Mesenchymal stem cell (in vitro differentiated cells and primary cell): ENCODE measurements at regions not wholly inside any gene's neighbourhood (a gene's known extent, or its start where the extent isn't known, plus 50 kb on each side); places are given as distances from the start of the nearest gene placed in this dataset.

Experiments
- DNase-seq: peaks from one replicate; pipeline ENCODE4 v3.0.0-alpha.2; 2013
- H2AFZ ChIP-seq: one replicate; pipeline ENCODE4 v1.6.1; 2013; ENCODE audit warnings: low read depth, mild to moderate bottlenecking, control low read depth, inconsistent platforms, low read length, moderate library complexity
- H2AK5ac ChIP-seq: 2 replicates; pipeline ENCODE4 v1.6.1; 2013; ENCODE audit warnings: low read length, moderate library complexity, mild to moderate bottlenecking, inconsistent platforms; ENCODE audit not compliant: severe bottlenecking
- H2BK120ac ChIP-seq: one replicate; pipeline ENCODE4 v1.6.1; 2013; ENCODE audit warnings: low read depth, mild to moderate bottlenecking, inconsistent platforms, low read length, moderate library complexity
- H2BK12ac ChIP-seq, 2 experiments: one replicate each; pipeline ENCODE4 v1.6.1; 2013; ENCODE audit warnings: inconsistent platforms in 2 of 2, low read length in 2 of 2, mild to moderate bottlenecking in 2 of 2, moderate library complexity in 2 of 2, control low read depth in 1 of 2
- H2BK15ac ChIP-seq: one replicate; pipeline ENCODE4 v1.6.1; 2013; ENCODE audit warnings: mild to moderate bottlenecking, low read depth, inconsistent platforms; ENCODE audit not compliant: poor library complexity, severe bottlenecking
- H2BK5ac ChIP-seq: 2 replicates; pipeline ENCODE4 v1.6.1; 2013; ENCODE audit warnings: low read depth, mild to moderate bottlenecking, low read length, control low read depth, inconsistent platforms; ENCODE audit not compliant: poor library complexity, severe bottlenecking
- H3K14ac ChIP-seq, 2 experiments: one replicate each; pipeline ENCODE4 v1.6.1; 2013; ENCODE audit warnings: inconsistent platforms in 2 of 2, low read length in 2 of 2, control low read depth in 1 of 2, mild to moderate bottlenecking in 1 of 2, moderate library complexity in 1 of 2
- H3K18ac ChIP-seq, 2 experiments: one replicate each; pipeline ENCODE4 v1.6.1; 2013; ENCODE audit warnings: inconsistent platforms in 2 of 2, low read length in 2 of 2, control low read depth in 1 of 2, low read depth in 1 of 2, mild to moderate bottlenecking in 1 of 2
- H3K23ac ChIP-seq, 2 experiments: one replicate each; pipeline ENCODE4 v1.6.1; 2013; ENCODE audit warnings: inconsistent platforms in 2 of 2, low read length in 2 of 2, mild to moderate bottlenecking in 2 of 2, moderate library complexity in 2 of 2, control low read depth in 1 of 2
- H3K27ac ChIP-seq: 2 replicates; pipeline ENCODE4 v1.5.1; 2013; ENCODE audit warnings: mild to moderate bottlenecking, moderate library complexity, low read length, control low read depth, inconsistent platforms; ENCODE audit not compliant: poor library complexity, severe bottlenecking
- H3K27me3 ChIP-seq, 2 experiments: 2 replicates each; pipeline versions ENCODE4 v1.6.1 to v1.7.0; 2013; ENCODE audit warnings: low read length in 2 of 2, mild to moderate bottlenecking in 2 of 2, moderate library complexity in 2 of 2, control low read depth in 1 of 2, inconsistent platforms in 1 of 2; ENCODE audit not compliant: control insufficient read depth in 1 of 2, insufficient read depth in 1 of 2
- H3K36me3 ChIP-seq, 2 experiments: 2 replicates each; pipeline versions ENCODE4 v1.6.1 to v1.7.0; 2013; ENCODE audit warnings: low read length in 2 of 2, control low read depth in 1 of 2, inconsistent platforms in 1 of 2, low read depth in 1 of 2, mild to moderate bottlenecking in 1 of 2; ENCODE audit not compliant: insufficient read depth in 2 of 2, control insufficient read depth in 1 of 2
- H3K4ac ChIP-seq, 2 experiments: one replicate each; pipeline ENCODE4 v1.6.1; 2013; ENCODE audit warnings: inconsistent platforms in 2 of 2, low read length in 2 of 2, mild to moderate bottlenecking in 2 of 2, moderate library complexity in 2 of 2, control low read depth in 1 of 2, low read depth in 1 of 2
- H3K4me1 ChIP-seq: 2 replicates; pipeline ENCODE4 v1.6.1; 2013; ENCODE audit warnings: low read depth, low read length, control low read depth; ENCODE audit not compliant: control insufficient read depth, insufficient read depth
- H3K4me2 ChIP-seq: 2 replicates; pipeline ENCODE4 v1.6.1; 2013; ENCODE audit warnings: low read length, mild to moderate bottlenecking, inconsistent platforms; ENCODE audit not compliant: poor library complexity, severe bottlenecking
- H3K4me3 ChIP-seq, 2 experiments: 2 replicates each; pipeline versions ENCODE4 v1.5.1 to v1.7.0; 2013; ENCODE audit warnings: low read length in 2 of 2, mild to moderate bottlenecking in 2 of 2, control low read depth in 1 of 2, low read depth in 1 of 2; ENCODE audit not compliant: insufficient read depth in 1 of 2
- H3K79me1 ChIP-seq: replicated peaks from 2 replicates; pipeline ENCODE4 v1.6.1; 2013; ENCODE audit warnings: mild to moderate bottlenecking, control low read depth, low read length, inconsistent platforms; ENCODE audit not compliant: poor library complexity, severe bottlenecking
- H3K9ac ChIP-seq: 2 replicates; pipeline ENCODE4 v1.7.0; 2013; ENCODE audit warnings: mild to moderate bottlenecking, low read length, moderate library complexity
- H3K9me3 ChIP-seq: 2 replicates; pipeline ENCODE4 v1.7.0; 2013; ENCODE audit warnings: mild to moderate bottlenecking, low read length; ENCODE audit not compliant: control insufficient read depth
- H4K8ac ChIP-seq: one replicate; pipeline ENCODE4 v1.6.1; 2013; ENCODE audit warnings: inconsistent platforms, mild to moderate bottlenecking, low read length, moderate library complexity
- H4K91ac ChIP-seq: one replicate; pipeline ENCODE4 v1.6.1; 2013; ENCODE audit warnings: mild to moderate bottlenecking, low read length, inconsistent platforms
- WGBS: methylation state at CpG from one replicate; pipeline ENCODE4 v1.1.7; 2013; ENCODE audit warnings: mixed read lengths; 5-methylcytosine and 5-hydroxymethylcytosine counted together

DNA sequence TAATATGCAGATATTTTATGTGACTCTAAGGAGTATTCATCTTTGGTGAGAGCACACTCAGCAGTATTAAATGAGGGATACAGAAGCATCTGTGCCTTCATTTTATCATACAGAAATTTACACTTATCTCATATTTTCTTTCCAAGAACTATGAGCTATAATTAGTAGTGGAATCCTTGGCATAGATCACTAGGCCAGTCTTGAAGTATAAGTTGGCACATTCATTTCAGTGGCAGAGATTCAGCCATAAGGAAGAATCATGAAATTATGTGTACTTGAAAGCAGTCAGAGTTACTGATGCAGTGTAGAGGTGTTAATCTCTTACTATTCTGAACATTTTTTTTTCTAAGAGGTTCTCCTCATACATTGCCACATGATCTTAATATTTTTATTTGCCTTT, 393.6 kb upstream of the GOLIM4 start:
- Histone ChIP-seq H2BK12ac (no peak overlapping the region), H3K36me3 (no peaks in the 10 kb centered on the region), H2BK120ac (no peak overlapping the region), H3K4me3 (no peak overlapping the region), H3K27me3 (no peaks in the 10 kb centered on the region), H3K14ac (no peak overlapping the region), H3K9me3 (no peaks in the 10 kb centered on the region), H3K4ac (no peak overlapping the region), H3K18ac (no peak overlapping the region), H3K9ac (no peak overlapping the region), H3K27ac (no peak overlapping the region), H2AFZ (no peak overlapping the region), H4K91ac (no peak overlapping the region), H3K4me1 (no peaks in the 10 kb centered on the region), H3K4me2 (no peak overlapping the region), H2BK5ac (no peak overlapping the region), H2AK5ac (no peak overlapping the region), H3K79me1 (no peaks in the 10 kb centered on the region), H3K23ac (no peak overlapping the region), H4K8ac (no peak overlapping the region), H2BK15ac (no peak overlapping the region)
- no peak for DNase-seq

DNA sequence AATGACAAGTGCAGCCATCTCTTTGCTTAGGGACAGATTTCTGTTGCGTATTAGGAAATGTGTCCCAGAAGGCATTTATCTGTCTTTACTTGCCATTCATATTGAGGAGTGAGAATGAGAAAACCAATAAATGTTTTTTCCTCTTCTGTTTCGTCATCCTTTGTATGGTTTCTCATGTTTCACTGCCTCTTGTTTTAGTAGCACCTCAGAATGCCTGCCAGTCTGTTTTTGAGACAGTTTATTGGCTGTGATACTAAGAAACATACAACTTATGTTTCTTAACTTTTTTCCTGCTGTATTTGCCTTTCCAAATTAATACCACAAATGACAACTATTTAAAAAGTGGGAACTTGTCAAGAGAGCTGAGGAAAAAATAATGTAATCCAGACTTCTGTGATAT, 390.2 kb upstream of the GOLIM4 start:
- no peaks in the 10 kb centered on the region for H3K27me3 ChIP-seq

DNA sequence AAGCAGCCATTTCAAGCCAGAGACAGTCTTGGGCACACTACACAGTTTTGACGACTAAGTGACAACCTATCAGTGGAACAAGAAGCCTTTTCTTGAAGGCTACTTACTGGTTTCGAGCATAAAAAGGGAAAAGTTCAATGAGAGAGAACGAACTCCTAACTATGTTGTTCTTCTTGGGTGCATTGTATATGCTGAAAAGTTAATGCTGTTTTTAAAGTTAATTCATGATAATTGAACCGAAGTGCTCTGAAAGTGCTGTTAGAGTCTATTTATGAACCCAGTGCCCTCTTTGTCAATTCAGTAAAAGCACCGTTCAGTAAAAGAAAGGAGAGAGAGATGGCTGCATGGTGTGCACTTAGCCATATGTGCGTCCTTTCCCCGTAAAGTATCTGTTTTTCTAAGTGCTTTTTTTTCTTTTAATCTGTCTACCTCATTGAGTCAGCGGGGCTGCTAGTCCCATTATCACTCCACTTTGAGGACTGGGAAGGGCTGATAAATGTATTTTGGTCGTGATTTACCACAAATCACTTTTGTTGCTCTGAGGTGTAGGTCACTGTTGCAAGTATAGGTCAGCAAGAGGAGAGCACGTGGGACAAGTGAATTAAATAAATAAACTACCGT, 380.7 kb upstream of the GOLIM4 start:
- Histone ChIP-seq H3K18ac (no peak overlapping the region), H2AFZ (no peak overlapping the region), H3K9me3 (no peaks in the 10 kb centered on the region), H2BK5ac (no peak overlapping the region), H3K4me3 (no peak overlapping the region), H2BK12ac (no peak overlapping the region), H3K14ac (no peak overlapping the region), H2AK5ac (no peak overlapping the region), H4K8ac (no peak overlapping the region), H3K9ac (no peak overlapping the region), H3K27ac (no peak overlapping the region), H3K4me1 (no peaks in the 10 kb centered on the region), H3K4me2 (no peak overlapping the region), H3K36me3 (no peaks in the 10 kb centered on the region), H3K23ac (no peak overlapping the region), H2BK120ac (no peak overlapping the region), H4K91ac (no peak overlapping the region), H3K4ac (no peak overlapping the region), H3K79me1 (no peaks in the 10 kb centered on the region), H3K27me3 (no peaks in the 10 kb centered on the region), H2BK15ac (no peak overlapping the region)
- no peak for DNase-seq
- 79% methylated on average over 9 of the region's 11 CpGs for WGBS

More for the DNA sequence above, 390.2 kb upstream of the GOLIM4 start:
- Histone ChIP-seq H3K4me3 (no peak overlapping the region), H2BK15ac (no peak overlapping the region), H4K8ac (no peak overlapping the region), H2BK120ac (no peak overlapping the region), H2BK12ac (no peak overlapping the region), H2AK5ac (no peak overlapping the region), H3K36me3 (no peaks in the 10 kb centered on the region), H3K4me2 (no peak overlapping the region), H3K9ac (no peak overlapping the region), H3K9me3 (no peaks in the 10 kb centered on the region), H2AFZ (no peak overlapping the region), H3K4ac (no peak overlapping the region), H2BK5ac (no peak overlapping the region), H4K91ac (no peak overlapping the region), H3K18ac (no peak overlapping the region), H3K79me1 (no peaks in the 10 kb centered on the region), H3K14ac (no peak overlapping the region), H3K27ac (no peak overlapping the region), H3K4me1 (no peaks in the 10 kb centered on the region), H3K23ac (no peak overlapping the region)
- 100% methylated on average over 1 of the region's 2 CpGs for WGBS
- no peak for DNase-seq

DNA sequence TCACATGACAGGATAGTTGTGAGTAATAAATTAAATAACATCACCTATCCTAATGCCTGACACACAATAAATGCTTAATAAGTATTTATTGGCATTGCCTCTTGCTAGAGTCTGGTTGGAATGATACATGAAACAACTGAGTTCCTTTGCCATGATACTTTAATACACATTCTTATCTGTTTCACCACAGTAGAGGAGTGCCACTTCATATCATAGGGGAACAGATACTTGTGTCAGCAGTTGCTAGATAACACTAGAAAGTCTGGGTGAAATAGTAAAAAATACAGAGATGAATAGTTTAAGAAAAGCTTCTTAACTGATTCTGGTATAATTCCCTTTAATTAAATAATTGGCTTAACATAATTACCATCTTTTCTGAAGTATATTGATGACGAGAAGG, 380.0 kb upstream of the GOLIM4 start:
- H3K14ac ChIP-seq, result no peak overlapping the region

More for the DNA sequence above, 380.0 kb upstream of the GOLIM4 start:
- H2BK5ac ChIP-seq, result no peak overlapping the region
- H3K36me3 ChIP-seq, result no peaks in the 10 kb centered on the region
- no peak overlapping the region for H3K27ac ChIP-seq
- no peak for DNase-seq
- no peak overlapping the region for H3K9ac ChIP-seq
- no peak overlapping the region for H2BK120ac ChIP-seq
- no peak overlapping the region for H2BK15ac ChIP-seq
- no peak overlapping the region for H3K4me2 ChIP-seq
- no peak overlapping the region for H3K4ac ChIP-seq
- no peak overlapping the region for H3K23ac ChIP-seq
- H2AFZ ChIP-seq, result no peak overlapping the region
- H2BK12ac ChIP-seq, result no peak overlapping the region
- no peaks in the 10 kb centered on the region for H3K4me1 ChIP-seq
- no peak overlapping the region for H4K8ac ChIP-seq
- no peaks in the 10 kb centered on the region for H3K27me3 ChIP-seq
- H2AK5ac ChIP-seq, result no peak overlapping the region
- no CpG with 5 or more reads among the region's 1 CpG for WGBS
- H3K4me3 ChIP-seq, result no peak overlapping the region
- H3K79me1 ChIP-seq, result no peaks in the 10 kb centered on the region
- H4K91ac ChIP-seq, result no peak overlapping the region
- no peaks in the 10 kb centered on the region for H3K9me3 ChIP-seq
- no peak overlapping the region for H3K18ac ChIP-seq
